ENCODE measurements at regions not wholly inside any gene's neighbourhood (a gene's known extent, or its start where the extent isn't known, plus 50 kb on each side); places are given as distances from the start of the nearest gene placed in this dataset.

- H3K36me3 Mint-ChIP-seq (ENCODE audit: low read depth), result no peaks in the 10 kb centered on the region
Measured at GRCh38 chr2:191540681-191541080, 137.3 kb upstream of the NABP1 start.

GRCh38 chr2:191543708-191544107 lies 134.2 kb upstream of the NABP1 start:
- H3K9me3 Mint-ChIP-seq (ENCODE audit: insufficient read depth), result no peaks in the 10 kb centered on the region
- H3K36me3 Mint-ChIP-seq (ENCODE audit: low read depth), result no peaks in the 10 kb centered on the region
- H3K4me1 Mint-ChIP-seq (ENCODE audit: low read depth), result no peaks in the 10 kb centered on the region
- ChIA-PET CTCF (interaction anchor here (1.5 to 3.5 kb wide), 3 partner anchors 11 to 619 kb away, joined by 3 to 12 read pairs (median 10); no protein-coding TSS in a partner anchor), POLR2A (no interaction called here)
- peaks cover 14% of the 10 kb centered on the region for H3K27me3 Mint-ChIP-seq (ENCODE audit: low read depth)
- H3K4me3 Mint-ChIP-seq, result no peak overlapping the region
- DNase-seq (no peak), ATAC-seq (no peak)
- H3K27ac Mint-ChIP-seq, result no peak overlapping the region

More at GRCh38 chr2:191540681-191541080, 137.3 kb upstream of the NABP1 start:
- DNase-seq (no peak), ATAC-seq (no peak)
- Mint-ChIP-seq H3K4me1 (ENCODE audit: low read depth) (no peaks in the 10 kb centered on the region), H3K4me3 (no peak overlapping the region), H3K27me3 (ENCODE audit: low read depth) (peaks cover 14% of the 10 kb centered on the region), H3K27ac (no peak overlapping the region), H3K9me3 (ENCODE audit: insufficient read depth) (no peaks in the 10 kb centered on the region)
- ChIA-PET POLR2A (no interaction called here), CTCF (interaction anchor here (1.3 to 2.3 kb wide), 4 partner anchors 10 to 622 kb away, joined by 3 to 7 read pairs (median 6); no protein-coding TSS in a partner anchor)

- ChIA-PET POLR2A (no interaction called here), CTCF (interaction anchor here (1.5 to 3.5 kb wide), 3 partner anchors 10 to 618 kb away, joined by 3 to 12 read pairs (median 10); no protein-coding TSS in a partner anchor)
- ATAC-seq (no peak), DNase-seq (no peak)
- Mint-ChIP-seq H3K27me3 (ENCODE audit: low read depth) (peaks cover 12% of the 10 kb centered on the region), H3K27ac (no peak overlapping the region), H3K4me1 (ENCODE audit: low read depth) (no peaks in the 10 kb centered on the region), H3K9me3 (ENCODE audit: insufficient read depth) (no peaks in the 10 kb centered on the region), H3K4me3 (no peak overlapping the region), H3K36me3 (ENCODE audit: low read depth) (no peaks in the 10 kb centered on the region)
Measured at GRCh38 chr2:191544461-191545062, 133.4 kb upstream of the NABP1 start.

DNA sequence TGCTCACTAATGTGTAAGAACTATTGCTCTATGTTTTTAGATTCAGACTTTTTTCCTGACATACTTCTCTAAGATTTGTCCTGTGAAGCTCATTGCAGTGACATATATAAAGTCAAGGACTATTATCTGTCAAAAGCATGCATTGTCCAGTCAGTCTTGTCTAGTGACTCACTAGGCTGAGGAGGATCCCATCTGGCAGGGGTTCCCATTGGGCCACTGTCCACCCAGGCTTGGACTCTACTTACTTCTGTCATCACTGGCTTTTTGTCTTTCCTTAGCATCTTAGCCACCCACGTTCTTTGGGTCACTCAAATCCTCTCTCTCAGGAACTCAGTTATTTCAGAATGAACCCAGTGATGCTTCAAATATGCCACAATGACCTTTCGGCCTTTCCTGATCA lies 132.6 kb upstream of the NABP1 start:
- CTCF ChIA-PET, result interaction anchor here (1.5 to 3.5 kb wide), 3 partner anchors 9 to 617 kb away, joined by 3 to 12 read pairs (median 10); no protein-coding TSS in a partner anchor
- POLR2A ChIA-PET, result no interaction called here
- Mint-ChIP-seq H3K4me3 (no peak overlapping the region), H3K27ac (no peak overlapping the region), H3K9me3 (ENCODE audit: insufficient read depth) (no peaks in the 10 kb centered on the region), H3K27me3 (ENCODE audit: low read depth) (peaks cover 14% of the 10 kb centered on the region), H3K36me3 (ENCODE audit: low read depth) (no peaks in the 10 kb centered on the region), H3K4me1 (ENCODE audit: low read depth) (no peaks in the 10 kb centered on the region)
- DNase-seq (no peak), ATAC-seq (no peak)

- CTCF ChIA-PET, result interaction anchor here (0.8 to 5.2 kb wide), 7 partner anchors 10 to 610 kb away, joined by 3 to 95 read pairs (median 8); no protein-coding TSS in a partner anchor
Measured at GRCh38 chr2:191552066-191552465, 125.9 kb upstream of the NABP1 start.

DNA sequence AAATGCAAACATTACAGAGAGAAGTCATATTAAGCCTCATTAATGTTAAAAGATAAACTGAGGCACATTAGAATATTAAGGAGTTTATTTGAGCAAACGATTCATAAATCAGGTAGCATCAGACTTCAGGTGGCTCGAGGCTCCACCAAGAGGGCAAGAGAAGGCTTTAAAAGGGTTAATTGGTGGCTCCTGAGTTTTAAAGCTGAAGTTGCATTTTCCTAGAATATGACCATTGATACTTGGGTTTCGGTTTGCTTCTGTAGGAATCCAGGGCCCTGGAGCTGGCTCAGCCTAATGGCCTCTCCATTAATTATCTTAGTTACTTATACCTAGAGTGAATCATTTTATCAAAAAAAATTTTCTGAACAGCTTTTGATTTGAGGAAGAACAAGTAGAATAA lies 123.7 kb upstream of the NABP1 start:
- peaks cover 21% of the 10 kb centered on the region for H3K4me1 Mint-ChIP-seq (ENCODE audit: low read depth)
- no peaks in the 10 kb centered on the region for H3K36me3 Mint-ChIP-seq (ENCODE audit: low read depth)
- ATAC-seq, result no peak
- H3K4me3 Mint-ChIP-seq, result no peak overlapping the region
- no peaks in the 10 kb centered on the region for H3K9me3 Mint-ChIP-seq (ENCODE audit: insufficient read depth)
- H3K27ac Mint-ChIP-seq, result no peak overlapping the region
- POLR2A ChIA-PET, result interaction anchor here (0.9 kb wide), 1 partner anchor 121 kb away, joined by 5 read pairs; no protein-coding TSS in a partner anchor
- CTCF ChIA-PET, result interaction anchor here (0.9 to 5.2 kb wide), 16 partner anchors 10 to 608 kb away, joined by 3 to 95 read pairs (median 8); no protein-coding TSS in a partner anchor
- no peak for DNase-seq
- H3K27me3 Mint-ChIP-seq (ENCODE audit: low read depth), result peaks cover 23% of the 10 kb centered on the region

More at GRCh38 chr2:191552066-191552465, 125.9 kb upstream of the NABP1 start:
- H3K27me3 Mint-ChIP-seq (ENCODE audit: low read depth), result peaks cover 23% of the 10 kb centered on the region
- ATAC-seq, result no peak
- no peaks in the 10 kb centered on the region for H3K36me3 Mint-ChIP-seq (ENCODE audit: low read depth)
- no peaks in the 10 kb centered on the region for H3K9me3 Mint-ChIP-seq (ENCODE audit: insufficient read depth)
- POLR2A ChIA-PET, result no interaction called here
- no peak overlapping the region for H3K27ac Mint-ChIP-seq
- H3K4me1 Mint-ChIP-seq (ENCODE audit: low read depth), result peaks cover 10% of the 10 kb centered on the region
- H3K4me3 Mint-ChIP-seq, result no peak overlapping the region
- no peak for DNase-seq

GRCh38 chr2:191555092-191555742 lies 122.7 kb upstream of the NABP1 start:
- no peak overlapping the region for H3K4me3 Mint-ChIP-seq
- ATAC-seq (peak; percentile 88), DNase-seq (peak; percentile 87)
- ChIA-PET POLR2A (interaction anchor here (0.9 kb wide), 1 partner anchor 120 kb away, joined by 5 read pairs; no protein-coding TSS in a partner anchor), CTCF (interaction anchor here (0.6 to 5.2 kb wide), 22 partner anchors 10 to 607 kb away, joined by 3 to 95 read pairs (median 3); no protein-coding TSS in a partner anchor)
- H3K36me3 Mint-ChIP-seq (ENCODE audit: low read depth), result no peaks in the 10 kb centered on the region
- H3K4me1 Mint-ChIP-seq (ENCODE audit: low read depth), result peaks cover 21% of the 10 kb centered on the region
- H3K27ac Mint-ChIP-seq, result no peak overlapping the region
- peaks cover 28% of the 10 kb centered on the region for H3K27me3 Mint-ChIP-seq (ENCODE audit: low read depth)
- no peaks in the 10 kb centered on the region for H3K9me3 Mint-ChIP-seq (ENCODE audit: insufficient read depth)

- peaks cover 21% of the 10 kb centered on the region for H3K4me1 Mint-ChIP-seq (ENCODE audit: low read depth)
- H3K36me3 Mint-ChIP-seq (ENCODE audit: low read depth), result no peaks in the 10 kb centered on the region
- peaks cover 24% of the 10 kb centered on the region for H3K27me3 Mint-ChIP-seq (ENCODE audit: low read depth)
- no peak overlapping the region for H3K4me3 Mint-ChIP-seq
- no peak overlapping the region for H3K27ac Mint-ChIP-seq
- DNase-seq, result no peak
- no peaks in the 10 kb centered on the region for H3K9me3 Mint-ChIP-seq (ENCODE audit: insufficient read depth)
- ChIA-PET POLR2A (no interaction called here), CTCF (interaction anchor here (0.8 to 5.2 kb wide), 9 partner anchors 10 to 606 kb away, joined by 3 to 95 read pairs (median 4); no protein-coding TSS in a partner anchor)
- no peak for ATAC-seq
Measured at GRCh38 chr2:191556463-191556862, 121.5 kb upstream of the NABP1 start.

- no peak overlapping the region for H3K27ac Mint-ChIP-seq
- H3K9me3 Mint-ChIP-seq (ENCODE audit: insufficient read depth), result no peaks in the 10 kb centered on the region
- no peaks in the 10 kb centered on the region for H3K36me3 Mint-ChIP-seq (ENCODE audit: low read depth)
- peaks cover 25% of the 10 kb centered on the region for H3K27me3 Mint-ChIP-seq (ENCODE audit: low read depth)
- H3K4me3 Mint-ChIP-seq, result no peak overlapping the region
- ATAC-seq, result peak; percentile 53
- peaks cover 23% of the 10 kb centered on the region for H3K4me1 Mint-ChIP-seq (ENCODE audit: low read depth)
- ChIA-PET CTCF (interaction anchor here (0.6 to 3.0 kb wide), 5 partner anchors 9 to 605 kb away, joined by 3 to 22 read pairs (median 4); no protein-coding TSS in a partner anchor), POLR2A (interaction anchor here (2.0 kb wide), 1 partner anchor 120 kb away, joined by 5 read pairs; the partner anchor contains the start of gene NABP1)
- DNase-seq, result peak; percentile 43
Measured at GRCh38 chr2:191557841-191558240, 120.1 kb upstream of the NABP1 start.

- DNase-seq (no peak), ATAC-seq (no peak)
- POLR2A ChIA-PET, result no interaction called here
- Mint-ChIP-seq H3K4me3 (no peak overlapping the region), H3K9me3 (ENCODE audit: insufficient read depth) (no peaks in the 10 kb centered on the region), H3K4me1 (ENCODE audit: low read depth) (peaks cover 38% of the 10 kb centered on the region), H3K27me3 (ENCODE audit: low read depth) (peaks cover 35% of the 10 kb centered on the region), H3K36me3 (ENCODE audit: low read depth) (no peaks in the 10 kb centered on the region), H3K27ac (no peak overlapping the region)
- CTCF ChIA-PET, result interaction anchor here (1.0 to 3.0 kb wide), 3 partner anchors 132 to 603 kb away, joined by 3 to 22 read pairs (median 7); no protein-coding TSS in a partner anchor
Measured at GRCh38 chr2:191559569-191559968, 118.4 kb upstream of the NABP1 start.

- ATAC-seq, result no peak
- Mint-ChIP-seq H3K4me1 (ENCODE audit: low read depth) (peaks cover 42% of the 10 kb centered on the region), H3K9me3 (ENCODE audit: insufficient read depth) (no peaks in the 10 kb centered on the region), H3K4me3 (no peak overlapping the region), H3K36me3 (ENCODE audit: low read depth) (no peaks in the 10 kb centered on the region), H3K27me3 (ENCODE audit: low read depth) (peaks cover 42% of the 10 kb centered on the region), H3K27ac (no peak overlapping the region)
- no peak for DNase-seq
- ChIA-PET POLR2A (no interaction called here), CTCF (interaction anchor here (0.6 to 2.2 kb wide), 5 partner anchors 131 to 602 kb away, joined by 3 to 7 read pairs (median 3); no protein-coding TSS in a partner anchor)
Measured at GRCh38 chr2:191560411-191560980, 117.4 kb upstream of the NABP1 start.

Data from activated CD8-positive, alpha-beta T cell treated with anti-CD3 and anti-CD28 coated beads, Interleukin-2, amount 10 ng/mL, durations not matched to agents 7 days and 5 days (primary cell).